IPS-NIHi7 (cell line): ENCODE measurements at regions not wholly inside any gene's neighbourhood (a gene's known extent, or its start where the extent isn't known, plus 50 kb on each side); places are given as distances from the start of the nearest gene placed in this dataset.

Source experiments
- DNase-seq: peaks from one replicate; pipeline ENCODE4 v3.0.0; 2012; ENCODE audit warnings: mixed read lengths; ENCODE audit errors: extremely low spot score

GRCh38 chr9:107760469-107761242, 271.1 kb upstream of the KLF4 start:
- DNase-seq: no peak

DNA sequence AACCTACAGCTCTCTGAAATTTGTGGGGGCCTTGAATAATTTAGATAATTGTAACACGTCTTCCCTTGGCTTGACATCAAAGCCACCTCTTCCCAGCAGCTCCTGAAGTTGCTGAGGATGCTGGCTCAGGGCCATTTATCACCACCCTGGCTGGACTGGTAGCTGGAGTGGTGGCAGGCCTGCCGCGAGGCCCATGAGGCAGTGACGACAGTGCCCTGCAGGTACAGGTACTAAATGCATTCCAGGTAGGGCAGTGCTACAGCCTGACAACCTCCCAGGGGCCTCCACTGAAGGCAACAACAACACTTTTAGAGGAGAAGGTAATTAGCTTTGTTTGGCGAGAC, 270.2 kb upstream of the KLF4 start:
- no peak for DNase-seq

GRCh38 chr9:107759009-107759822, 269.6 kb upstream of the KLF4 start:
- no peak for DNase-seq

- no peak for DNase-seq
Observed at GRCh38 chr9:107756091-107756490, 266.5 kb upstream of the KLF4 start.

GRCh38 chr9:107755246-107755645, 265.7 kb upstream of the KLF4 start:
- DNase-seq: no peak

DNA sequence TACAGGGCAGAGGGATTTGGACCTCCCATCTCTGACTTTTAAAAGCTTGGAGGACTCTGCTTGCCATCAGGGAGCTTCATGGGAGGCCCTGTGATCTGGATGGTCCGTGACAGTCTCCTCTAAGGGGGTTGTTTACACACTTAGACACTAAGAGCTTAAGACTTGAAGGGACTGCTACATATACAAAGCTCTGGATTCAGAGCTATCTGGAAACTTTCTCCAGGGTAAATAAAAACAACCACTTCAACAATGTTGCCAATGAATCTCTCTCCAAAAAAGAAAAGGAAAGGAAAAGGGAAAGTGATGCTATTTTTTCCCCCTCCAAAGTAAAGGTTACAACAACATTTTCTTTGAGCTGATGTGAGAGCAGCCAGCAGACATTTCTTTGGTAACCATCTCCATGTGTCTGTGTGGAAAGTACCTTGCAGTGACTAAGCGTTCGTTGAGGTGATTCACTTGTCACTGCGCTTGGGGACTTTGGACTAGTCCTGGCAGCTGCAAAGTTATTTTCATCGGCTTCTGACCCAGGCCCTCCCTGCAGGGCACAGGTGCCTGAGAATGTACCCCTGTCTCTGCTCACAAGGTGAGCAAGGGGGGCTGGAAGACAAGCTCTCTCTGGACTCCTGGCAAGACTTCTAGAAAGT, 262.1 kb upstream of the KLF4 start:
- no peak for DNase-seq

DNA sequence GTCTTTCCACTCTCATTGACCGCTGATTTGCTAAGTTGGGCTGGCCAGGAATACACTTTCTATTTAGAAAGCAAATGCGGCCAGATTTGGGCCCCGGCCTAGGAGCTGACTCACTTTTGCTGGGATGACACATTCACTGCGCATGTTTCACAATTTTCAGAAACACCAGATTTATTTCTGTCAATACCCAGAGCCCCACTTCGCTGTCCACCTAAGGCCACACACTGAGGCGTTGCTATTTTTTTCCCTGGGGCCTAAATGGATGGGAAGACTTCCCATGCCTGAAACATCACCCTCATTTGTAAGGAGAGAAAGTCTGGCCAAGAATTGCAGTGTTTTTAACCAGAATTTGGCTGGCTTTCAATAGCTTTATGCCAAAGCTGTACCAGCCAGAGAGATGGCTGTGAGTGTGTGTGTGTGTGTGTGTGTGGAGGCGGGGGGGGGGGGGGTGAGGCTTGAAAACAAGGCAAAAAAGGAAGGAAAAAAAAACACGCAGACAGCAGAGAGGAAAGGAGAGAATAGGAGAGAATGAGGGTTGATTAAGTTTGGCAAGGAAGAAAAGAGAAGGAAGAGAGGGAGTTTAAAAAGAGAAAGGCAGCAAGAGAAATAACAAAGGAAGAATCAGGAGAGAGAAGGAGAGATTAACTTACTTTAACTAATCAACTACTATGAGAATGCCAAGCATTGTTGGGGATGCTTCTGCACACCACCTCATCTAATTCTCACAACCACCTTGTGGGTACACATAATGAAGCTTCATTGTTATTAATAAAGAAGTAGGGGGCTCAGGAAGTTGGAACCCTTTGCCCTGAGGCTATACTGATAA, 261.4 kb upstream of the KLF4 start:
- no peak for DNase-seq

DNA sequence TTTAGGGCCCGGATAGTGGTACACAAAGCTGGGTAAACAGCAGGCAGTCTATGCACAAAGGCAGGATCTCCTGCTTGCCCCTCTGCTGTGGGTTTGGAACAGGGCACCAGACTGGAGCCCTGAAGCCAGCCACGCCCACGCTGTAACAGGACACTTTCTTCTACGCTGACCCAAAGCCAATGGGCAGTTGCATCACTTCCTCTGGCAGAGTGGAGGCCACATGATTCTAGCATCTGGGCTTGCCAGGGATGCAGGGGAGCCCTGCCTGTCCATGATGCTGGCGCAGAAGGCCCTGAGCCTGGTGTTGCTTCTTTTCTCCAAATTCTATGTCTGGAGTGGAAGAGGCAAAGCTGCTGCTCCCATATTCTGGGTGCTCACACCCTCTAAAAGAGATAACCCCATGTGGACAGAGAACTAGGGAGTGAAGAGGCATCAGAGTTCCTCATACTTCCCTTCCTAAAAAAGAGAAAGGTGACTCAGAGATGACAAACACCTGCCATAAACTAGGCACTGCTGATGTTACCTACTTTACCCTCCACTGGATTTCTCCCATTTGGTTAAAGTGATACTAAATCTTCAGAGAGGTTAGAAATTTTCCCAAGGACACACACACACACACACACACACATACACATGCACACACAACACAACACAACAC, 260.3 kb upstream of the KLF4 start:
- peak; percentile 56 for DNase-seq

DNA sequence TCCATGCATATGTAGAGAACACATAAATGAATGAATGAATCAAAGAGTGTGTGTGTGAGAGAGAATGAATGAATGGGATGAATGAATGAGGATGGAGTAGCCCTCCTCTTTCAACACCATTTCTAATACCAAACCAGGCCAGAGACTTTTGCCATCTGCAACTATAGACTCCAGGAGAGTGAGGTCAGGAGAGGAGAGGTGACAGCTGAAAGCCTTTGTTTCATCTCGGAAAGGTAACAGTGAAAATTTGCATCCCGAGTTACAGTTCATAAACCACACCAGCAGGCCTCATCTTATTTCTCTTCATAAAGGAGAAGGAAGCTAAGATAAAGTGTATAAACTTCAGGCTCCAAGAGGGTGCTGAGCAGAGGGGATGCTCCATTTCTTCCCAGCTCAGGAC, 255.3 kb upstream of the KLF4 start:
- no peak for DNase-seq

DNA sequence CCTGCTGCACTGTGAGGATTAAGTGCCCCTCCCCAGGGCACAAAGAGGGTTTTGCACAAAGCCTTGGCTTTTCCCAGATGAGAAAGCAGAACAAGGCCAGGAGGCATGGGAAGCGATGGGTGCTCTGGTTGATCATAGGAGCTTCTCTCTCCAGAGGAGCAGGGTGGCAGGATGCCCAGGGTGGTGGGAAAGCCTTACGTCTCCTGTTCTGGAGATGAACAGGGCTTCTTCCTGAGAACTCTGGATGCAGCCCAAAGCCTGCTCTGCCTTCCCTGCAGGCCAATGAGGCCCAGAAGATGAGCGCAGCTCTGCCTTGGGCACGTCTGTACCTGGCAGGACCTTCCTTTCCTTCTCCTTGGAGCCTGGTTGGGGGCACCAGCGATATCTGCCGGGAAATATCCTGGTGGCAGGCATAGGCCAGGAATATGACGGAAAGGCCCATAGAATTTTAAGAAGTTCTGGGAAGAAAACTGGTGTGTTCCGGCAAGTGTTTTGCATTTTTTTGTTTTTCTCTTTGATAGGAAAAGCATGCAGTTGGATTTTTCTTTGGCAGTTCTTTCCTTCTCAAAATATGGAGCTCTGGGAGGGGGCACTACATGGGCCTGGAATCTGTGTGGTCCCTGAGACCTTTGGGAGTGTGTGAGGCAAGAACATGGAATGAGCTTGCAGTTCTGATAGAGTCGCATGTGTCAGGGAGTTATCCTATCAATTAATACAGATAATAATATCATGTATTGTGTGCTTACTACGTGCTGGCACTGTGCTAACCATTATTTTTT, 253.2 kb upstream of the KLF4 start:
- no peak for DNase-seq

DNA sequence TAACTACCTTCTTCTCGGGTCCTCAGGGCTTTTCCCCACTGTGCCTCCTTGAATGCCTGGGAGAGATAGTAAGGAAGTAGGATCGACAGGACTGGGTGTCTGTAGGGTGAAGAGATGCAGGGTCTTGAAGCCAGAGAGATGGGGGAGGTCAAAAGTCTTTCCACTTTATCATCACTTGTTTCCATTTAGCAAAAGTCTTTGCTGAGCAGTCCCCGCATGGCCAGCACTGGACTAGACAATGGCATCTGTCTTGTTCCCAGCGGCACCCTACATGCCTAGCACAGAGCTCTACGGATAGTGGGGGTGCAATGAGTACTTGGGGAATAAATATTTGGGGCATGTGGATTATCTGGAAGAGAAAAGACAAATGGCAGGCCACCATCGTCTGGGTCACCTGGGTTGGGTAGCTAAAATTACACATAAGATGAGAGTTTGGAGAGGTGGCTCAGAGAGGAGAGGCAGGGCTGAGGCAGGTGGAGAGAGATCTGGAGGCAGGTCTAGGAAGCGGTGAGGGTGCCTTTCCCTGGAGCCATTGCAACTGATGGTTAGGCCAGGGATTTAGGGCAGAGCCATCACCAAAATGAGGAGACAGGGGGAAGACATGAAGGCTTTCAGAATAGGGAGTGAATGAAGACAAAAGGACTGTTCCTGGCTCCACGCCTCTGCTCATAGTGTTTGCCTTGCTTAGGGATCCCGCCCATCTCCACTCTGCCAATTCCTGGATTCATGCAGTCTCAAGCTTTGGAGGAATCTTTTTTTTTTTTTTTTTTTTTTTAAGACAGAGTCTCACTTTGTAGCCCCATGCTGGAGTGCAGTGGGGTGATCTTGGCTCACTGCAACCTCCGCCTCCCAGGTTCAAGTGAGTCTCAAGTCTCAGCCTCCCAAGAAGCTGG, 250.8 kb upstream of the KLF4 start:
- no peak for DNase-seq

- no peak for DNase-seq
Observed at GRCh38 chr9:107739601-107740082, 250.1 kb upstream of the KLF4 start.

DNA sequence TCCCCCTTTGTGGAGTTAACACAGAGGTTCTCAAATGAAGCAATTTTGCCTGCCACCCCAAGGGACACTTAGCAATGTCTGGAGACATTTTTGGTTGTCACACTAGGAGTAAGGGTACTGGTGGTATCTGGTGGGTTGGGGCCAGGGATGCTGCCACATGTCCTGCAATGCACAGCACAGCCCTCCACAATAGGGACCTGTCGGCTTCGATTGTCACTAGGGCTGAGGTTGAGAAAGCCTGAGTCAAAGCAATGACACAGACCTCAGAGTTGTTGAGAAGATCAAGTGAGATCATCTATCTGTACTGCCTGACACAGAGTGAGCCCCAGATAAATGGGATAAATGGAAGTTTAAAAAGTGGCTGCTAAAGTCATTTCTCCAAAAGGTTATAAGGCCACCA, 249.2 kb upstream of the KLF4 start:
- DNase-seq: no peak

DNA sequence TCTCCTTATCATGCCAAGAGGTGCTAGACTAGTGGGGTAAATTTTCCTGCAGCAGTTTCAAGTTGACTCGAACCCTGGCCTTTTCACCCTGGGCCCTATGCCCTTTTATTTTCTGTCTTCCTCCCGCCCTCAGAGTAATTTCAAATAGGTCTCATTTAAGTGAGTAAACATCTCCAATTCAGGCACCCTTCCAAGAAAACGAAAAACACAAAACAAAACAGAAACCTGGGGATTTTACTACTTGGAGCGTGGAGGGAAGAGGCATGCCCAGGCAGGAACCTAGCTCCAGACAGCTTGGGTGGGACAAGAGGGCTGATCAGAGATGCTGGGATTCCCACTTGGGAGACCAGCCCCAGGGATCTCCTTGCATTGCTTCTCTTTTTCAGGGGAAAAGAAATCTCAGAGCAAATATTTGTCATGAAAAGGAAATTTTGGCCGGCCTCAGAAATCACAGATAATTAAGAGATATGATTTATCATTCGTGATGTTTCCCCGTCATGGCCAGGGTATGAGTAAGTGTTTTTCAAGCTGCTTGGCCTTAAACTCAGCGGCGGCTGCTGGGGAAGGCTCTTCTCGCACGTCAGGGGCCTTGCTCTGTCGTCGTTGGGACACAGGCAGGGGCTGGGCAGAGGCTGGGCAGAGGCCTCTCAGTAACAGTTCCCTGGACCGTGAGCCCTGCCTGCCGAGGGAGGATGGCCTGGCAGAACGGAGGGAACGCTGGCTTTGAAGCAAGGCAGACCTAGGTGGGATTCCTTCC, 248.6 kb upstream of the KLF4 start:
- DNase-seq: no peak

GRCh38 chr9:107737610-107737986, 248.0 kb upstream of the KLF4 start:
- DNase-seq: no peak

DNA sequence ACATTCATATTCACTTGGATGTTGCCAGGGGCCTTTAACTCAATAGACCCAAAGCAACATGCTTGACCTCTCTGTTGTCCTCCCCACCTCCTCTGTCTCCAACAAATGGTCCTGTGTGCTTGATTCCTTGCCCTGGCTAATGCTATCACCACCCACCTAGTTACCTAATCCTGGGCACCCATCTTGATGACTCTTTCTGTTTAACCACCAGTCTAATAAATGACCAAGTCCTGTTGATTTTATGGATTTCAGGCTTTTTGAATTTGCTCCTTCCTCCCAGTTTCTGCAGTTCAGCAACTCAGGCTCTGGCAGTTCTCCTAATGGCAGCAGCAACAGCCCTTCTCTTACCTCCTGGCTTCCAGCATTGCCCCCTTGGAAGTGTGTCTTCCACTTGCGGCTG, 246.3 kb upstream of the KLF4 start:
- DNase-seq: no peak

- no peak for DNase-seq
Observed at GRCh38 chr9:107734256-107735013, 244.9 kb upstream of the KLF4 start.

DNA sequence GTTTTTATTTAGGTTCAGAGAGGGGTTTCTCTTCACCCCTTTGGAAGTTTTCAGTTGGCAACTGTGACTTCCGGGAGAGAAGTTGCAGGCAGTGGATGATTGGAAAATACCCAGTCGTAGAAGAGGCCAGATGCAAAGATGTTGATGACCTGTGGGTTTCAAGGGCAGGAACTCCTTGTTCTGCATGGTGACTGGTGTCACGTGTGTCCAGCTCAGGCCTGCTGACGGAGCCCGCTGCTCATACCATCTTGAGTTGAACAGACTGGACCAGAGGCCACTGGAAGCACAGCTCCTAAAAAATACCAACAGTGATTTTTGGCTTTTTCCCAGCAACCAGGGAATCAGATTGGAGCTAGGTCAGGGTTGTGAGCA, 243.9 kb upstream of the KLF4 start:
- no peak for DNase-seq
